Adrenal gland (tissue), 9 donors: ENCODE measurements at regions not wholly inside any gene's neighbourhood (a gene's known extent, or its start where the extent isn't known, plus 50 kb on each side); places are given as distances from the start of the nearest gene placed in this dataset.

ENCODE experiments used
- DNase-seq, 7 donors: peaks; one replicate each; pipeline ENCODE4 v3.0.0-alpha.2; 2019 to 2020
- H3K27ac ChIP-seq, 5 donors: fragments of 200-600 bp; sonication (generic) in 4 of 5; 1 replicate in 3 of 5; 2 replicates in 2 of 5; pipeline versions ENCODE4 v1.5.1 to v1.8.0; 2016 to 2020; ENCODE audit warnings: mild to moderate bottlenecking in 1 of 5
- H3K27me3 ChIP-seq: fragments of 200-600 bp; 2 replicates; pipeline ENCODE4 v1.8.0; 2021
- H3K36me3 ChIP-seq, 2 donors: fragments of 200-600 bp; replicated peaks in 1 of 2; 1 replicate in 1 of 2; 2 replicates in 1 of 2; pipeline versions ENCODE4 v1.5.1 to v1.8.0; 2018 to 2022
- H3K4me1 ChIP-seq, 2 donors: fragments of 200-600 bp; replicated peaks in 1 of 2; 1 replicate in 1 of 2; 2 replicates in 1 of 2; pipeline versions ENCODE4 v1.5.1 to v1.8.0; 2018 to 2021
- H3K4me3 ChIP-seq, 4 donors: fragments of 200-600 bp; sonication (generic) in 3 of 4; one replicate each; pipeline ENCODE4 v1.5.1; 2016 to 2018
- H3K9me3 ChIP-seq, 3 donors: fragments of 200-600 bp; sonication (generic) in 1 of 3; replicated peaks in 1 of 3; 1 replicate in 2 of 3; 2 replicates in 1 of 3; pipeline versions ENCODE4 v1.5.1 to v1.8.0; 2016 to 2021
- POLR2A ChIP-seq, 2 donors: fragments of 450-650 bp; IDR thresholded peaks; one replicate each; pipeline ENCODE4 v1.6.1; 2017; ENCODE audit warnings: antibody characterized with exemption in 2 of 2, mild to moderate bottlenecking in 2 of 2, moderate library complexity in 1 of 2
- WGBS, 4 donors: extraction: QIAGEN DNeasy Blood & Tissue Kit in 2 of 4; methylation state at CpG; one replicate each; pipeline versions ENCODE4 v1.1.5 to v1.1.7; 2013 to 2017; 5-methylcytosine and 5-hydroxymethylcytosine counted together
- intact Hi-C, 2 donors: fragments of 100-400 bp; cut with DNase I; formaldehyde crosslinking; loops; one replicate each; pipeline versions ENCODE4 v1.14.1 to v1.15.0; 2022 to 2023
- TF ChIP-seq, protein P1 (sequence below), 6 experiments: fragments of 450-650 bp in 4 of 6; fragments of 200-600 bp in 2 of 6; sonication (generic) in 1 of 6; IDR thresholded peaks; 1 replicate in 5 of 6; 2 replicates in 1 of 6; pipeline versions ENCODE4 v1.5.1 to v1.8.0; 2016 to 2021; ENCODE audit warnings: antibody characterized with exemption in 6 of 6, mild to moderate bottlenecking in 2 of 6, moderate library complexity in 1 of 6
- donor health status: healthy with polysubstance abuse.
- donor health status: Bipolar disorder and iron deficiency.
- donor health status: DM: yes; HTN: yes; CAD: no.
- donor health status: DM: no; HTN: no; CAD: no.
- donor health status: DM: no; HTN: no; CAD: no.

DNA sequence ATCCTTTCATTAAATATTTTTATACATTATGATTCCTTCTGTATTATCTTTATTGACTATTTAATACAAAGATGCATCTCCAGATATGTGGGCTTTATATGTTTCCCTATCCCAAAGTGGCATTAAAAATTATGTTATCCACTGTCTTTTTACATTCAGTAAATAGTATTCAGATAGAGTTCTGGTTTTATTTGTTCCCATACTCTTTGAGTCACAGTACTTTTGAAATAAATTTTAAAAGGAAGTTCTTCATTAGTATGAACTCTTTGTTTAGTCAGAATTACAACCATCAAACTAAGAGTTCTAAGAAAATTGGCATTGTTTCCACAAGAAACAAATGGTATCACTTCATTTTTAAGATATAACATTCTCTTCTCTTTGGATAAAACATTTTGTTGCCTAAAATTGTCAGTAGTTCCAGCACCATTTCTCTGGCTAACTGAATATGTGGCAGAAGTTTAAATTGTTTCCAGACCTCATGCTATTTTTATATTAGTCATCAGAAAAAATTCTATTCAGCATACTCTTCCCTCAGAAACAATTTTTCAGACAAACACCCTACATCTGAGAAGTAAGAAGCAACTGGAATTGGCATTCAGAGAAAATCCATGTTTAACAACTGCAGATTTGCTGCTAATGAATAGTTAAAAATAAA lies 88.5 kb upstream of the COL5A2 start:
- no peaks in the 10 kb centered on the region for H3K4me1 ChIP-seq
- H3K27ac ChIP-seq: no peak overlapping the region
- H3K27me3 ChIP-seq: no peaks in the 10 kb centered on the region
- TF ChIP-seq, protein P1, sequence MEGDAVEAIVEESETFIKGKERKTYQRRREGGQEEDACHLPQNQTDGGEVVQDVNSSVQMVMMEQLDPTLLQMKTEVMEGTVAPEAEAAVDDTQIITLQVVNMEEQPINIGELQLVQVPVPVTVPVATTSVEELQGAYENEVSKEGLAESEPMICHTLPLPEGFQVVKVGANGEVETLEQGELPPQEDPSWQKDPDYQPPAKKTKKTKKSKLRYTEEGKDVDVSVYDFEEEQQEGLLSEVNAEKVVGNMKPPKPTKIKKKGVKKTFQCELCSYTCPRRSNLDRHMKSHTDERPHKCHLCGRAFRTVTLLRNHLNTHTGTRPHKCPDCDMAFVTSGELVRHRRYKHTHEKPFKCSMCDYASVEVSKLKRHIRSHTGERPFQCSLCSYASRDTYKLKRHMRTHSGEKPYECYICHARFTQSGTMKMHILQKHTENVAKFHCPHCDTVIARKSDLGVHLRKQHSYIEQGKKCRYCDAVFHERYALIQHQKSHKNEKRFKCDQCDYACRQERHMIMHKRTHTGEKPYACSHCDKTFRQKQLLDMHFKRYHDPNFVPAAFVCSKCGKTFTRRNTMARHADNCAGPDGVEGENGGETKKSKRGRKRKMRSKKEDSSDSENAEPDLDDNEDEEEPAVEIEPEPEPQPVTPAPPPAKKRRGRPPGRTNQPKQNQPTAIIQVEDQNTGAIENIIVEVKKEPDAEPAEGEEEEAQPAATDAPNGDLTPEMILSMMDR (IDR thresholded peaks at IDR 0.05): no peak
- no peak overlapping the region for H3K4me3 ChIP-seq
- DNase-seq: no peak
- intact Hi-C loops: no loop called here
- H3K9me3 ChIP-seq: no peaks in the 10 kb centered on the region
- H3K36me3 ChIP-seq: no peaks in the 10 kb centered on the region

DNA sequence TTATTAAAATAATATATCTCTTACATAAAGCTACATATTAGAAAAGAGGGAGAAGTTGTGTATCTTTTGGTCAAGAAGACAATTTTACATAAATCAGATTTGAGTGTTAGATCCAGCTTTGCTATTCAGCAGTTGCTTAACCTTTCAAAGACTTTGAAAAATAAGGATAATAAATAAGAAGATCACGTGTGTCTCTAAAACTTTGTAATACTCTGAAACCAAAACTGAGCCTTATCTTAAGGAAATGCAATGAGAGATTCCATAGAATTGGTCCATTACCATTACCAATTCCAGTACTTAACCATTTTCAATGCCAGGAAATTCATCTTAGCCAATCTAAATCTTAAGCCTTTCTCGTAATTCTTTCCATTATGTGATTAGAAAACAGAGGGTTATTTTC lies 89.2 kb upstream of the COL5A2 start:
- DNase-seq: no peak
- H3K27me3 ChIP-seq: no peaks in the 10 kb centered on the region
- whole genome bisulfite sequencing, 4 donors: 70 to 87% (median 80%) methylated on average over 2 of the region's 2 CpGs
- H3K36me3 ChIP-seq: no peaks in the 10 kb centered on the region
- TF ChIP-seq, protein P1 (IDR thresholded peaks at IDR 0.05): no peak
- TF ChIP-seq POLR2A (IDR thresholded peaks at IDR 0.05): no peak
- intact Hi-C loops: no loop called here
- no peak overlapping the region for H3K4me3 ChIP-seq
- H3K27ac ChIP-seq: no peak overlapping the region
- no peaks in the 10 kb centered on the region for H3K9me3 ChIP-seq
- no peaks in the 10 kb centered on the region for H3K4me1 ChIP-seq

DNA sequence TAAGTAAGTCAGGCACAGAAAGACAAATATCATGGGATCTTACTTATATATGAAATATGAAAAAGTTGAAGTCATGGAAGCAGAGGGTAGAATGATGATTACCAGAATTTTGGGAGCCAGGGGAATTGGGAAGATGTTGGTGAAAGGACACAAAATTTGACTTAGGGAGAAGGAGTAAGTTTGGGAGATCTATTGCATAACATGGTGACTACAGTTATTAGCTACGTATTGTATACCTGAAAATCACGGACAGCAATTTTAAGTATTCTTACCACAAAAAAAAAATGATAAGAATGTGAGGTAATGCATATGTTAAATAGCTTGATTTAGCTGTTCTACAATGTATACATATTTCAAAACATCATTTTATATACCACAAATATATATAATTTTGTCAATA lies 94.2 kb upstream of the COL5A2 start:
- H3K4me1 ChIP-seq: no peaks in the 10 kb centered on the region
- no peaks in the 10 kb centered on the region for H3K9me3 ChIP-seq
- intact Hi-C loops: no loop called here
- no peak overlapping the region for H3K27ac ChIP-seq
- H3K27me3 ChIP-seq: no peaks in the 10 kb centered on the region
- H3K4me3 ChIP-seq: no peak overlapping the region
- no peaks in the 10 kb centered on the region for H3K36me3 ChIP-seq
- WGBS, 4 donors: 44 to 49% (median 45%) methylated on average over 2 of the region's 2 CpGs
- DNase-seq: no peak
- no peak for TF ChIP-seq POLR2A (IDR thresholded peaks at IDR 0.05)
- TF ChIP-seq, protein P1 (IDR thresholded peaks at IDR 0.05): no peak

DNA sequence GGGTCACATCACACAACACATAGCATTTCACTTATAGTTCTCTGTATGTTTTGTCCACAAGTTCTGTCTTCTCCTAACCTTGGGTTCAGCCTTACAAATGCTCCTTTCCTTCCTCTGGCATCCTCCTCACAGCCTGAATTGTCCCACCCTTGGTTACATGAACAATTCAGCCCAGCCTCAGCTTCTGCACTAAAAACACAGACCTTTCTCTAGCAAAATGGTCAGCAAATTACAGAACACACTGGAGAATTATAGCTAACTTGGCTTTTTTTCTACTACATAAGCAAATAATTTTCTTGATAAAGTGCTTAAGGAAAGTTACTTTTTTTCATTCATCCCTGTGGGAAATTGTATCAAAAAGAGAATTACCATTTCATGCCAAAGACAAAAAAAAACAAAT lies 94.8 kb upstream of the COL5A2 start:
- Histone ChIP-seq H3K4me3 (no peak overlapping the region), H3K9me3 (no peaks in the 10 kb centered on the region), H3K27me3 (no peaks in the 10 kb centered on the region), H3K27ac (no peak overlapping the region), H3K4me1 (no peaks in the 10 kb centered on the region), H3K36me3 (no peaks in the 10 kb centered on the region)
- no peak for DNase-seq
- intact Hi-C loops: no loop called here
- TF ChIP-seq, protein P1 (IDR thresholded peaks at IDR 0.05): no peak
- TF ChIP-seq POLR2A (IDR thresholded peaks at IDR 0.05): no peak
